H54 (cell line): ENCODE measurements at regions not wholly inside any gene's neighbourhood (a gene's known extent, or its start where the extent isn't known, plus 50 kb on each side); places are given as distances from the start of the nearest gene placed in this dataset.

ENCODE experiments used
- DNase-seq: peaks from one replicate; pipeline ENCODE4 v3.0.0; 2011; ENCODE audit warnings: low spot score, mixed read lengths; ENCODE audit not compliant: insufficient read length
- FAIRE-seq: peaks from 3 replicates; lab custom pipeline; 2011; peaks lifted over from hg19 to GRCh38; lab: Jason Lieb, UNC
- POLR2A ChIP-seq: IDR thresholded peaks from 2 replicates; pipeline ENCODE4 v1.6.1; 2011; ENCODE audit warnings: low read depth, mild to moderate bottlenecking, low read length

DNA sequence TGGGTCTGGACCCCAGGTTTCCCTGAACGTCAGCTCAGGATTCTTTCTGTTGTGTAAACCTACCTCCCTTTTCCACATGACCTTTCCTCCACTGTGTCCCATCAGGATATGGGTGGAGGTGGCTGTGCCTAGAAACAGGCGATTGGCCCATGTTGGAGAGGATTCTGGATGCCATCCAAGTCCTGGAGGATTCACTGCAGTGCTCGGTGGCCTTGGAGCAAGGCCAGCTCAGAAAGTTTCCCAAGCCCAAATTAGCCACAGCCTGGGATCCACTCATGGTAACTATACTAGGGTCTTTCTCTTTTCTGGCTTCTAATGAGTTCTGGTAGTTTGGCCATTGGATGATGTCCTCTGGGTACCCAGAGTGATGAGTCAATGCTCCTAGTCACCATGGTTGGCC lies 141.6 kb downstream of the SNX19 start:
- DNase-seq (no peak), FAIRE-seq (no peak)
- no peak for TF ChIP-seq POLR2A

DNA sequence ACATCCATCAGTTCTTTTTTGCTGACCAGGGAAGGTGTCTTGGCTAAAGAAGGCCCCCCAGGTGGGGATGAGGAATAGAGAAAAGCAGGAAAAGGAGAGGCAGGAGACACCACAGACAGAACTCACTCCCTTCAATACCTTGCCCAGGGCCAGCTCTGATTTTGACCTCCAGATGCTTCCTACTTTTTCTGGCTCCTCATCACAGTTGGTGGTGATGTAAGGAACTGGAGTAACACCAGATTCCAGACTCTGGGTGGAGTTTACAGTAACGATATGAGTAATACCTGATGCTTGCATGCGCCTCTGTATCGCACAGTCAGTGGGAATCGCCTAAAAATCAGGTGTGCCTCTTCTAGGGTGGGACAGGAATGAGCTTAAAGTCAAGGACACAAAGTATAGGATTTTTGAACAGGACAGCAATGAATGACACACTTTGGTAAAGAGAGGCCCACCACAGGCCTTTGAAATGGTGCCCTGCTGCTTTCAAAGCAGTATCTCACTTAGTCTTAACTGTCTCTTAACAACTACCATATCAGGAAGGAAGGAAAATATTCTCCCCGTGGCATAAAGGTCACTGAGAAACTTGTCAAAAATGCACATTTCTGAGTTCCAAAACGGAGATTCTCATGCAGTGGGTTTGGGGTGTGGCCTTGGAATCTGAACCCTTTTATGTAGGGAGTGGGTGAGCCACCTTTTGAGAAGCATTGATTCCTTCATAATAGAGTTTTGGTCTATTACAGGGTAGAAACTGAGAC lies 140.8 kb downstream of the SNX19 start:
- no peak for TF ChIP-seq POLR2A
- peak; percentile 50 for FAIRE-seq
- no peak for DNase-seq

DNA sequence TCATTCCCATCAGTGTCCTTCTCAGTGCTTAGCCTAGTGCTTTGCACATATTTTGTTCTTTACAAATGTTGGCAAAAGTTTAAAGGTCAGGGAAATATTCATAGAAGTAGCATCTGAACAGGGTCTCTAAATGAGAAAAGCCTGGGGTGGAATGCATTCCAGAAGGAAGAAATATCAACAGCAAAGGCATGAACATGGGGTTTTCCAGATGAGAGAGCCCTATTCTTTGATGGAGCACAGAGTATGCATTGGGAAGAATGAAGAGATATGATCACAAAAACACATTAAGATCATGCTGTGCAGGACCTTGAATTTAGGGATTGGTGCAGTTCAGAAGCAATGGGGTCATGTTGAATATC lies 140.2 kb downstream of the SNX19 start:
- DNase-seq: no peak
- TF ChIP-seq POLR2A: no peak
- FAIRE-seq: no peak

- DNase-seq: no peak
- no peak for FAIRE-seq
- no peak for TF ChIP-seq POLR2A
Measured at GRCh38 chr11:130778026-130778425, 138.3 kb downstream of the SNX19 start.

DNA sequence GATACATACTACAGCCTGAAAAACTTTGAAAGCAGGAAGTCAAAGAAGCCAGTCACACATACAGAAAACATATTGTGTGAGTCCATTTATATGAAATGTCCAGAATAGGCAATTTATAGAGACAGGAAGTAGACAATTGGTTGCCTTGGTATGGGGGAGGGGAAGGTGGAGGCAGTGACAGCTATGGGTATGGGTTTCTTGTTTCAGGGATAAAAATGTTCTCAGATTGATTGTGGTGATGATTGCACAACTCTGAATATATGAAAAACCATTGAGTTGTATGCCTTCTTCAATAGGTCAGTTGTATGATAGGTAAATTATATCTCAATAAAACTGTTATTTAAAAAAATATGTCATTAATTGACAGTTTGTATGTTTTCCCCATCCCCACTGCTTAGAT lies 137.6 kb downstream of the SNX19 start:
- no peak for DNase-seq
- FAIRE-seq: no peak
- no peak for TF ChIP-seq POLR2A

DNA sequence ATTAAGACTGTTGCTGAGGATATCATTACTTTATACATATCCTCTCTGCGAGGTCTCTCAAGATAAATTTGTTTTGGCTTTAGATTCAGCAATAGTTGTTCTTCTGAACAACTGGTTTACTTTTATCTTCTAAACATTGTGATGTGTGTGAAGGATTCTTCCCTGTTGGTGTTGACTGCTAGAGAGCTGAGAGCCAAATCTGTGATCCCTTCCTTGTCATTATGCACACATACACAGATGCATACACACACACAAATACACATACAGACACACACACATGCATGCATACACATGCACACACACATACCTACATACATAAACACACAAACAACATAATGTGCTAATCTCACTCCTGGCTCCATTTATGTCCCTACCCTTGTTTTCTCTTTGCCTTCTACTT lies 137.0 kb downstream of the SNX19 start:
- TF ChIP-seq POLR2A: no peak
- no peak for FAIRE-seq
- no peak for DNase-seq

DNA sequence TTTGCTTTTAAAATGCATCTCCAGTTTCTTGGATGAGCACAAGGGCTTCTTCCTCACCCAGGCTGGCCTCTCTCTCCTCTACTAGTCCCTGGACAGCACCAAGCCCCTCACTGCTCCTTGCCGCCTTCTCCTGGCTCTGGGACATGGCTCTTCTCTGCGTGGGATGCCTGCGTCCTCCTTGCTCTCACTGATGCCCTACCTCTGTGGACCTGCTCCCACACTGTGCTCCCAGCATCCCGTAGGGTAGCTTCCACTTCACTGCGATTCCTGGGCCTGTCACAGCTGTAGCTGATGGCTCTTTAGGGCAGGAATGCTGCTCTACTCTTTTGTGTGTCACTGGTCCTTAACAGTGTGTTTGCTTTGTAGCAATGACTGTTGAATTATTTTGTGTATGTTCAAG lies 136.3 kb downstream of the SNX19 start:
- FAIRE-seq (no peak), DNase-seq (no peak)
- TF ChIP-seq POLR2A: no peak

DNA sequence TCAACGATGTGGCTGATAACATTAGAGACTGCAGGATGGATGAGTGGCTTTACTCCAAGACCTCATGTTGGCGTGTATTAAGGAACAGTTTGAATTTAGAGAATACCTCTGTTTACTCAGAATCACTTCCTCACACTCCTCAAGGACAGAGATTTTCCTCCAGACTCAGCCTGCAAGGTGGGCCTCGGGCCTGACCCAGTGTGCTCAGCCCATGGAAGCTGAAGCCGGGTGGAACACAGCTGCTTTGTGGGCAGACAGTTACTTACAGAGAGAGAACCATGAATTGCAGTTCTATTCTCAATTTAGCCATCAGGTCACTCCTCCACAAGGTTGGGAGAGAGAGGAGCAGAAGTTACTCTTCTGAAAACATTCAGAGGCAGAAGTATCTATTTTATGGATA lies 135.8 kb downstream of the SNX19 start:
- DNase-seq (no peak), FAIRE-seq (no peak)
- TF ChIP-seq POLR2A: no peak

GRCh38 chr11:130781931-130782330 lies 134.3 kb downstream of the SNX19 start:
- DNase-seq (no peak), FAIRE-seq (no peak)
- TF ChIP-seq POLR2A: no peak

DNA sequence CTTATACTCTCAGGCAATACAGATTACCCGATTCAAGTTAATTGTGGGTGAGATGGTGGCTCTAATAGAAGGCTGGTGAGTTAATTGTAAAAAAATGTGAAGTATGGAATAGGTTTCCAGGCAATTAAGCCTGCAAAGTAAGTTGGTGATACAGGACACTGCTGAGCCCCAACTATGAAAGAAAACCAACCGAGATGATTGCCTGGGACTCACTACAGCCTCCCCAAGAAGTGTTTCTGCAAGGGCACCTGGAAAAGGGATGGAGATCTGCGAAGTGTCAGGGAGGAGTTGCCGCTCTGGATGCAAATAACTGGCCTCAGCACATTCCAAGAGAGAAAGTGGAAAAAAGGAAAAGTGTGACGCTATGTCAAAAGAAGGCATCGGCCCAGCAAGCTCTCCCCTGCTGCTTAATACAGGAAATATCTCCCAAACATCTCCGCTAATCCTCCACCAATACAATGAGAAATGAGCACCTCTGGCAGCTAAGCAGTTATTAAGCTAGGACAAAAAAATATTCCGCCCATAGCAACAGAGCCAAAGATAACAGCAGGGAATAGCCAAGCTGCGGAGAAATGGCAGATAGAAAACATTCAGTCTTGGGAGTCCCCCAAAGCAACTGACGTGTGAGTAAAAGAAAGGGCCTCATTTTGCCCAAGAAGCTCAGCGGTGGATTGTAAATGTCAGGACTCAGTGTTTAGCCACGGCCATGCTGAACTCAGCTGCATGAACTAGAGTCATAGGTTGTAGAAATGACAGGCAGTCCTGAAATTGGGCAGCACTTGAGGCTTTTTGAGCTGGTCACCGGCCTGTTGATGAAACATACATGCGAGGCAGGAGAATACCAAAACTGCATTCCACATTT lies 133.7 kb downstream of the SNX19 start:
- FAIRE-seq: no peak
- DNase-seq: no peak
- TF ChIP-seq POLR2A: no peak

- no peak for TF ChIP-seq POLR2A
- DNase-seq (no peak), FAIRE-seq (no peak)
Measured at GRCh38 chr11:130783323-130783722, 133.0 kb downstream of the SNX19 start.

DNA sequence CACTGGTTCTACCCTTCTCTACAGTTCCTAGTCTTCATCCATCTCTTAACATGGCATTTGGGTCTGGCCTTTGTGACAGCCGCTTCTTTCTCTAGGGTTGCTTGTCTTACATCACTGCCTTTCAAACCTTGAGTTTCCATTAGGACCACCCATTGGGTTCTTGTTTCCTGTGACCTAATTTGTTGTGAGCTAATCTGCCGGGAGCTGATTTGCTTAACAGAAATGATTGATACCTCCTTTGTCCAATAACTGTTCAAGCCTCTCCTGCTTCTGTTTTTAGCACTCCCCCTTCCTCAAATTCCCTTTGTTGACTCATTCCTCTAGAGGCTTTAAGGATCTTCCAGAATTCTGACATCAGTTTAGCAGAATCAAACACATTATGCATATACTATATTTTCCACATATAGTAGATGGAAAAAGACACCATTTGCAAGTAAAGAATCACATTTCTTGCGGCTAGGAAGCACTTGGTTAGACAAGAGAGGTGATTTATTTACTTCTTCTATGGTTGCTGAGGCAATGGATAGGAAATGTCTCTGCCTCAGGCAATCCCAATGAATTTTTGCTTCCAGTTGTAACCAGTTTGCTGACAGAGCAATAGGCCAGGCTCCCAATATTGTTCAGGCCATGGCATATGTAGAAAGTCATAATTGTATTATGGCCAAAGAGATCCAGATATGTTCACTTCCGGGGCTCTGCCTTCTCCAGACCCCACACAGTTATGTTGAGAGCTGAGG lies 130.7 kb downstream of the SNX19 start:
- FAIRE-seq: no peak
- TF ChIP-seq POLR2A: no peak
- DNase-seq: no peak

GRCh38 chr11:130786586-130786985 lies 129.7 kb downstream of the SNX19 start:
- FAIRE-seq (no peak), DNase-seq (no peak)
- TF ChIP-seq POLR2A: no peak

DNA sequence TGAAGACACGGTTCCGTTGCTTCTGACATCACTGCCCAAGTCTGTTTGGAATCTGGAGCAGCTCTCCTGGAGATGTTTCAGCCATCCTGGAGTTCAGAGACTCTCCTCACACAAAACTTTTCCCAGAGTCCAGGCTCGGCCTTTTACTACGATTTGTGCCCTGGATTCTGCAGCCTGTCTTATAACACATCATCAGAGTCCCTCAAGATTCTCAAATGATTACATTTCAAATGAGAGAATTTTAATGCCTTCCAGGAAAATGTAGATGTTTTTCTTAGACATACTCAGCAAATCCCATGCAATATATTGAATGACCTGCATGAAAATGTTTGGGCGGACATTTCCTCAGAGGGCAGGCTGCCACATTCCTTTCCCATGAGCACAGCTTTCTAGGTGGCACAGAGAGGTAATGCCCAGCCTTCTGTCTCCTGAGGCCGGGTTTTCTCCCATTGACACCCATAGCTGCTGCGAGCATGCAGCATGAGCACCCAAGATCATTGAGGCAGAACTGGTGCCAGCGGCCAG lies 129.1 kb downstream of the SNX19 start:
- DNase-seq: peak; percentile 36
- FAIRE-seq: peak; percentile 30
- TF ChIP-seq POLR2A: no peak
